GM19438 (cell line): ENCODE measurements at regions not wholly inside any gene's neighbourhood (a gene's known extent, or its start where the extent isn't known, plus 50 kb on each side); places are given as distances from the start of the nearest gene placed in this dataset.

ENCODE experiments used
- ATAC-seq: cut with Tn5 transposase; IDR thresholded peaks from one replicate; pipeline ENCODE4 v1.9.1; 2021; ENCODE audit warnings: low read depth; ENCODE audit not compliant: unreplicated experiment

DNA sequence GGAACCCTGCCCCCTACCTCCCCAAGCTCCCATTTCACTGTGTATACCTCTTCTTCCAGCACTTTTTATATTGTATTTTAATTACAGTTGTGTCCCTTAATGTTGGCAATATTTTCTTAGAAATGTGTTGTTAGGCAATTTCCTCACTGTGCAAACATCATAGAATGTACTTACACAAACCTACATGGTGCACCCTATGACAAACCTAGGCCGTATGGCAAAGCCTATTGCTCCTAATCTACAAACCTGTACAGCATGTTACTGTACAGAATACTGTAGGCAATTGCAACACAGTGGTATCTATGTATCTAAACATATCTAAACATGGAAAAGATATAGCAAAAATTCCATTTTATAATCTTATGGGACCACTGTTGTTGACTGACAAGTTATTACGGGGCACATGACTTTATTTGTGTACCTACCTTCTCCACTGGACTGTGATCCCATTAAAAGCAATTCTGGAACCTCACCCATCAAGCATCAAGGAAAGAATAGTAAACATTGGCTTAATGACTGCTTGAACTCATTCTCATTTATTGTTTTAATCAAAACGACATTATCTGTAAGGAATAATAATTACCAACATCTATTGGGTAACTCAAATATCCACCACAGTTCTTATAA is 1641.5 kb upstream of the ZEB2 start:
- ATAC-seq: no peak

- ATAC-seq: no peak
These were observed 1638.3 kb upstream of the ZEB2 start for GRCh38 chr2:146158072-146158674.

GRCh38 chr2:146147448-146148012 is 1627.6 kb upstream of the ZEB2 start:
- ATAC-seq: no peak

- ATAC-seq: no peak
These were observed 1624.1 kb upstream of the ZEB2 start for GRCh38 chr2:146143971-146144370.

DNA sequence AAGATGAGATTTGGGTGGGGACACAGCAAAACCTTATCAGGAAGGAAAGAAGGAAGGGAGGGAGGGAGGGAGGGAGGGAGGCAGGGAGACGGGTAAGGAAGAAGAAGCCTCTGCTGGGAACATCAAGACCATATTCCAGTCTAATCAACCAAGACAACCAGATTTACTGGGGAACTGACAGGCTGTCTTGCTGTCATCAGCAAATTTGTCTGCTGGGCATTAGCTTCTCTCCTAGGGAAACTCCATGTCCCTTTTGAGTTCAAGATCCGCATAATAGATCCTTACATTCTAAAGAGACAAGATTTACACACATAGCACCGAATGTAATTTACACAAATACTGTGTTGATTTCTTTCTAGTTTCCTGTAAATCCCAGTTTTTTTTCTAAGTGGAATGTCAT is 1618.9 kb upstream of the ZEB2 start:
- no peak for ATAC-seq

DNA sequence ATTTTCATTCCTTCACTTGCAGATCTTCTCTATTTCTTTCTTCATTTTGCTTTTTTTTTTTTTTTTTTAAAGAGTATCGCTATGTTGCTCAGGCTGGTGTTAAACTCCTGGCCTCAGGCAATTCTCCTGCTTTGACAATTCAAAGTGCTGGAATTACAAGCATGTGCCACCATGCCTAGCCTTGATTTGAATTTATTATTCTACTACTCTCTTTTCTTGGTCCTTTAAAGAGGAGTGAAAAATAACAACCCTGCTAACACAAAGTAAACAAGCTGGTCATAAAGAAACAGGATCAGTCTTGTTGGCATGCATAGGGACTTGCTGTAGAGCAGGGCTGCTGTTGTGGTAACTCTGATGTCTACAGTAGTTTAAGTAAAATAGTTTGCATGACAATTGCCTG is 1615.3 kb upstream of the ZEB2 start:
- ATAC-seq: no peak

DNA sequence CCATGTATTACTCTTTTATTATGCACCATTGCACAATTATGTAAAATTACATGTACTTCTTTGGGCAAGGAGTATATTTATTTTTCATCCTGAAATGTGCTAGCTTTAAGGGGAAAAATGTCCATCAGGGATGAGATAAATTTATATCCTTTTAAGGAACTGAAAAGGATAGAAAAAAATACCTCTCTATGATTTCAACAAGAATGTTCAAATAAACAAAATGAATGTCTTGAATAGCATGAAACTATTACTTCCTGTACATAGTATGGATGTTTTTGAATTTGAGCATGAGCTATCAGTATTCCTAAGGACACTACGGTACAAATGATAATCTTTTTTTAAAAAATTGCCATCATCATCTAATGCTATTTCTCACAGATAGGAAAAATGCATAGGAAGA is 1611.9 kb upstream of the ZEB2 start:
- no peak for ATAC-seq

- ATAC-seq: no peak
These were observed 1611.1 kb upstream of the ZEB2 start for GRCh38 chr2:146131048-146131447.

GRCh38 chr2:146130290-146130689 is 1610.4 kb upstream of the ZEB2 start:
- ATAC-seq: no peak

DNA sequence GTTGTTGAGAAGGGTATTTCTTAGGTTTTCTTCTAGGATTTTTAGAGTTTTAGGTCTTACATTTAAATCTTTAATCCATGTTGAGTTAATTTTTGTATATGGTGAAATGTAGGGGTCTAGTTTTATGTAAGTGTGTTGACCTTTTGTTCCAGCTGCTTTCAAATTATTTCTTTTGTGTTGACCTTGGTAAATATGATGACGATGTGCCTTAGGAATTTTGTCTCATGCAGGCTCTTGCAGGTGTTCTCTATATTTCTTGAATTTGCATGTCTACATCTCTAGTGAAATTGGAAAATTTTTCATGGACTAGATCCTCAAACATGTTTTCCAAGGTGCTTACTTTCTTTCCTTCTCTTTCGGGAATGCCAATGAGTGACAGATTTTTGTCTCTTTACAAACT is 1609.3 kb upstream of the ZEB2 start:
- ATAC-seq: no peak

DNA sequence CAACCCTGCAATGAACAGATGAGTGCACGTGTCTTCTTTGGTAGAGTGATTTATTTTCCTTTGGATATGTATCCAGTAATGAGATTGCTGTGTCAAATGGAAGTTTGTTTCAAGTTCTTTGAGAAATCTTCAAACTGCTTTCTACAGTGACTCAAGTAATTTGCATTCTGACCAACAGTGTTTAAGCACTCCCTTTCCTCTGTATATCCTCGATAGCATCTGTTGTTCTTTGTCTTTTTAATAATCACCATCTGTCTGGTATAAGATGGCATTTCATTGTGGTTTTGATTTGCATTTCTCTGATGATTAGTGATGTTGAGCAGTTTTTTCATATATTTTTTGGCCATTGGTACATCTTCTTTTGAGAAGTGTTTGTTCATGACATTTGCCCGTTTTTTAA is 1608.3 kb upstream of the ZEB2 start:
- no peak for ATAC-seq

DNA sequence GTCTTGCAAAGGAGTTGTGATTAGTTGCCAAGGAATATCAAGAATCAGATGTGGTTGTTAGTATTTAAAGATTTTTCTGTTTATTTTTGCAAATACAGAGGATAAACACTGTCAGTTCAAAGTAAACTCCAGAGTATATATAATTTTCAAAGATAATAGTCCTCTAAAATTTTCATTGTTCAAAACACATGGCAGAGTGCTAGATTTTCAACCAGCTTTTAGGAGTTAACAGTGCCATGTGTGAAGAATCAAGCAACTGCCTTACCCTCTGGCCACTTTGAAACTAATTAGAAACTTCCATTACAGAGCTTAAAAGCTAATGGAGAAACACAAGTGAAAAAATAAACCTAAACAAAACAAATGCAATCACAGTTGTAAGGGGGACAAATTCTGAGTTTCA is 1605.6 kb upstream of the ZEB2 start:
- ATAC-seq: no peak

DNA sequence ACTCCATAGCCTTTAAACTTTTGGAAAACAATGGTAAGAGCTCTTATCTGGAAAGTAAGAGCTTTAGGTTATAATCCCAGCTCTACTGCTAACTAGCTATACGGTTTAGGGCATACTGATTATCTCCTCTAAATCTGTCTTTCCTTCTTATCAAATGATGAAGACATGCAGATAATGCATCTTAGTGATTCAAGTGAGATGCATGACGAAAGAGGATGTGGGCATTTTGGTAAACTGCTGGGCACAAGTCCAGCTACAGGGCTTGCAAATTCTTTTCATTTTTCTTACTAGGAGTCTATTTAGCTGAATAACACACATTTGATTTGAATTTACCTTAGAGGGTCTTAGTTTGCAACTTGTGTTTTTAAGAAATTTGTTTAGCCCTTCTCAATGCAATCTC is 1604.8 kb upstream of the ZEB2 start:
- no peak for ATAC-seq

DNA sequence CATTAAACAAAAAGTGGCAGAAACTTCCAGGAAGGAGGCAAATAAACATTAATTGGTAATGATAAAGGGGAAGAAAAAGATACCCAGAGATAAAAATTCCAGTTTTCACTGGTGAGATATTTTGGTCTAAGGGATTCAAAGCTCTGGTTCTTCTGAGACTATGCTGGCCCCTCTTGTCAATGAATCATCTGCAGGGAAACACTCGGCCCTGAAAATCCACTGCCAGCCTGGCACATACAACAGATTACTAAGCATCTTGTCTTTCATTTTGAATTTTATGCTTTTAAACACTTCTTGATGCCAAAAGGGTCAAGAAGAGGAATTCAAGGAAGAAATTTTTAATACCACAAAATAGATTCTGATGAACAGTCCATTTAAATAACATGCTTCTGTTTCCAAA is 1603.8 kb upstream of the ZEB2 start:
- ATAC-seq: no peak

DNA sequence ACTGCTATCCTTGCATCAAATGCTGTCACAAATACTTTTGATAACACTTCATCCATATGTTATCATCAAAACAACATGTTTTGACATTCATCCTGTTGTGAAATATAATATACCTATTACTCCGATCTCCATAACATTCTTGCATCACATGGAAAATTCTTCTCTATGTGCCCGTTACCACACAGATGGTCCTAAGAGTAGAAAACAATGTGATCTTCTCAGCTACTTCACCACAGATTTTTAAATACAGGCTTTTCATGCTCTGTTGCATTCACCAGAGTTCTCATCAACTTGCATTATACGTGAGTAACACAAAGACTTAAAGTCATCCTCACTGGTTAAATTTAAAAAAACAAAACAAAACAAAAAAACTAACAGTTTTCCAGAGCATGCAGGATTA is 1603.3 kb upstream of the ZEB2 start:
- no peak for ATAC-seq

- ATAC-seq: no peak
These were observed 1599.7 kb upstream of the ZEB2 start for GRCh38 chr2:146119586-146119985.

- no peak for ATAC-seq
These were observed 1589.1 kb upstream of the ZEB2 start for GRCh38 chr2:146108993-146109392.

GRCh38 chr2:146094185-146094584 is 1574.3 kb upstream of the ZEB2 start:
- no peak for ATAC-seq

DNA sequence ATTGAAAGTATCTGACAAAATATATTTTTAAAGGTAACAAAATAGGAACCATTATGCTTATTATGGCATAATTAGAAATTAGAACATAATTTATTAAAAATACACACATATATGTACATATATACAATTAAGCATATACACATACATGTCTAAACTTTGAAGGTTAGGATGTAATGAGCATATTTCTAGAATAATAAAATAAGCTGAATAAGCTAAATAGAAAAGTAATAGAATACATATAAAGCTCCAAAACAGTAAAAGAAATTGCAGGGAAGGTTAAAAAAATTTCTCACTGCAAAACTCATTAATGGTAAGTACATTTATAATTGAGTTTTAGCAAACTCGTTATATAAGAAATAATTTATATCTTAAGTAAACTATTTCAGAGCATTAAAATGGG is 1561.5 kb upstream of the ZEB2 start:
- no peak for ATAC-seq

DNA sequence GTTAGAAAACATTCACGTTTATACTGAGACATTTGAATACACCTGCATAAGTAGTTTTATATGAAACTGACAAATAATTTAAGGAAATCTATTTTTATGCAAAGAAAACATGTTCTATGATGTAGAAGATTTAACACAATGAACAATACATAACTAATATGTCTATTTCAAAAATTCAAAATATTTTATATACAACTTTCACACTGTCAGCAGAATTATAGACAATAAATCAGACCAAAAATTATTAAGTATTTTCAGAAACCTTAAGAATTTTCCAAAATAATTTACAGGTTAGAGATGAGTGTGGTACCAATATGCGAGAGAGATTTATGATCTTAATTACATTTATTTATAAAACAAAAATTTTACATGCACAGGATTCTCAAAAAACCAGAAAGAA is 1561.0 kb upstream of the ZEB2 start:
- no peak for ATAC-seq

GRCh38 chr2:146079216-146079615 is 1559.3 kb upstream of the ZEB2 start:
- no peak for ATAC-seq

- ATAC-seq: no peak
These were observed 1557.2 kb upstream of the ZEB2 start for GRCh38 chr2:146077156-146077555.
